ENCODE measurements at regions not wholly inside any gene's neighbourhood (a gene's known extent, or its start where the extent isn't known, plus 50 kb on each side); places are given as distances from the start of the nearest gene placed in this dataset.

DNA sequence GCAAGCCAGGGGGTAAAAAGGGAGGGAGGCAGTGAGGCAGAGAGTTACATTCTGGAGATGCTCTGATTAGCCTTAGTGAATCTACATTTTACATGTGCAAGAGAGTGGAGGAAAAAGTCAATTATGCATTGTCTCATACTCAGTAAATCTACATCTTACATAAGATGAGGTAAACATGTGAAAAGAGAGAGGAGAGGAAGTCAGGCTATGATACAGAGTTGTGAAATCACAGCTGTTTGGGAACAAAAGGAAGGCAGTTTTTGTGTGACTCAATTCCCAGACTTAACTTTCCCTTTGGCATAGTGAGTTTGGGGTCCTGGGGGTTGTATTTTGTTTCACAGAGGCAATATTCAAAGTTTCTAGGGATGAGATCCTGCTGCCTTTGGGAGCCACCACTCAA, 67.8 kb downstream of the GP2 start:
- no peaks in the 10 kb centered on the region for H3K36me3 ChIP-seq (replicated peaks; ENCODE audit: low read depth, low read length)
- H3K4me1 ChIP-seq (ENCODE audit: low read length): no peaks in the 10 kb centered on the region
- H2AFZ ChIP-seq (ENCODE audit: low read depth, low read length): no peak overlapping the region
- peaks cover 7% of the 10 kb centered on the region; the same call in 1 of the 2 replicates for H3K9me3 ChIP-seq (ENCODE audit: insufficient read depth, low read length)
- no peak overlapping the region for H3K9ac ChIP-seq (ENCODE audit: low read length)
- H3K27me3 ChIP-seq (ENCODE audit: low read depth, low read length): peaks cover 10% of the 10 kb centered on the region; the same call in 1 of the 2 replicates
- no peaks in the 10 kb centered on the region for H4K20me1 ChIP-seq (ENCODE audit: insufficient read depth, low read length)
- H3K79me2 ChIP-seq (ENCODE audit: low read length): no peaks in the 10 kb centered on the region
- H3K4me2 ChIP-seq (ENCODE audit: low read length): no peak overlapping the region
- TF ChIP-seq EZH2phosphoT487 (IDR thresholded peaks at IDR 0.05; ENCODE audit: low read depth): no peak
- TF ChIP-seq, protein P1, sequence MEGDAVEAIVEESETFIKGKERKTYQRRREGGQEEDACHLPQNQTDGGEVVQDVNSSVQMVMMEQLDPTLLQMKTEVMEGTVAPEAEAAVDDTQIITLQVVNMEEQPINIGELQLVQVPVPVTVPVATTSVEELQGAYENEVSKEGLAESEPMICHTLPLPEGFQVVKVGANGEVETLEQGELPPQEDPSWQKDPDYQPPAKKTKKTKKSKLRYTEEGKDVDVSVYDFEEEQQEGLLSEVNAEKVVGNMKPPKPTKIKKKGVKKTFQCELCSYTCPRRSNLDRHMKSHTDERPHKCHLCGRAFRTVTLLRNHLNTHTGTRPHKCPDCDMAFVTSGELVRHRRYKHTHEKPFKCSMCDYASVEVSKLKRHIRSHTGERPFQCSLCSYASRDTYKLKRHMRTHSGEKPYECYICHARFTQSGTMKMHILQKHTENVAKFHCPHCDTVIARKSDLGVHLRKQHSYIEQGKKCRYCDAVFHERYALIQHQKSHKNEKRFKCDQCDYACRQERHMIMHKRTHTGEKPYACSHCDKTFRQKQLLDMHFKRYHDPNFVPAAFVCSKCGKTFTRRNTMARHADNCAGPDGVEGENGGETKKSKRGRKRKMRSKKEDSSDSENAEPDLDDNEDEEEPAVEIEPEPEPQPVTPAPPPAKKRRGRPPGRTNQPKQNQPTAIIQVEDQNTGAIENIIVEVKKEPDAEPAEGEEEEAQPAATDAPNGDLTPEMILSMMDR (IDR thresholded peaks at IDR 0.05; ENCODE audit: low read depth, low read length): no peak
- no peak overlapping the region for H3K27ac ChIP-seq (ENCODE audit: low read length)
- H3K4me3 ChIP-seq (ENCODE audit: low read length): no peak overlapping the region

- H3K27me3 ChIP-seq (ENCODE audit: low read depth, low read length): peaks cover 21% of the 10 kb centered on the region
- H2AFZ ChIP-seq (ENCODE audit: low read depth, low read length): no peak overlapping the region
- H3K4me2 ChIP-seq (ENCODE audit: low read length): no peak overlapping the region
- no peaks in the 10 kb centered on the region for H3K36me3 ChIP-seq (replicated peaks; ENCODE audit: low read depth, low read length)
- H3K4me1 ChIP-seq (ENCODE audit: low read length): no peaks in the 10 kb centered on the region
- TF ChIP-seq, protein P1 (IDR thresholded peaks at IDR 0.05; ENCODE audit: low read depth, low read length): no peak
- no peak for TF ChIP-seq EZH2phosphoT487 (IDR thresholded peaks at IDR 0.05; ENCODE audit: low read depth)
- H3K9me3 ChIP-seq (ENCODE audit: insufficient read depth, low read length): peaks cover 7% of the 10 kb centered on the region; the same call in 1 of the 2 replicates
- H3K79me2 ChIP-seq (ENCODE audit: low read length): no peaks in the 10 kb centered on the region
- no peak overlapping the region for H3K9ac ChIP-seq (ENCODE audit: low read length)
- no peak overlapping the region for H3K27ac ChIP-seq (ENCODE audit: low read length)
- H3K4me3 ChIP-seq (ENCODE audit: low read length): no peak overlapping the region
- H4K20me1 ChIP-seq (ENCODE audit: insufficient read depth, low read length): no peaks in the 10 kb centered on the region
Measured at GRCh38 chr16:20257234-20257633, 70.1 kb downstream of the GP2 start.

DNA sequence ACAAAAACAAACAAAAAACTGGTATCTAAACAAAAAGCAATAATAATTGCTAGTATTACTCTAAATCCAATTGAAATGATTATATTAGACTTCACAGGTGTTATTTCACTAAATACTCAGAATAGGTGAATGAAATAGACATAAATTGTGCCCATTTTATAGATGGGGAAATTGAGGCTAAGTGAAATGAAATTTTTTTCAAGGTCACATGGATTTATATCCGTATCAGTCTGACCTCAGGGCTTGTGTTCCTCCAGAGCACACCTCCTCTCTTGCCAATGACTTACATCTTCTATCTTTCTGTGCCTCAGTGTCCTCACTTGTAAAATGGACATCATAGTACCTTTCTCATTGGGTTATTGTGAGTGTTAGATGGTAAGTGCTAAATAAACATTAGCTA, 72.3 kb downstream of the GP2 start:
- Histone ChIP-seq H4K20me1 (ENCODE audit: insufficient read depth, low read length) (no peaks in the 10 kb centered on the region), H3K9me3 (ENCODE audit: insufficient read depth, low read length) (peaks cover 7% of the 10 kb centered on the region; the same call in 1 of the 2 replicates), H3K27ac (ENCODE audit: low read length) (no peak overlapping the region), H3K27me3 (ENCODE audit: low read depth, low read length) (peaks cover 34% of the 10 kb centered on the region), H2AFZ (ENCODE audit: low read depth, low read length) (no peak overlapping the region), H3K79me2 (ENCODE audit: low read length) (no peaks in the 10 kb centered on the region), H3K36me3 (replicated peaks; ENCODE audit: low read depth, low read length) (no peaks in the 10 kb centered on the region), H3K9ac (ENCODE audit: low read length) (no peak overlapping the region), H3K4me2 (ENCODE audit: low read length) (no peak overlapping the region), H3K4me1 (ENCODE audit: low read length) (no peaks in the 10 kb centered on the region), H3K4me3 (ENCODE audit: low read length) (no peak overlapping the region)
- no peak for TF ChIP-seq EZH2phosphoT487 (IDR thresholded peaks at IDR 0.05; ENCODE audit: low read depth)
- TF ChIP-seq, protein P1 (IDR thresholded peaks at IDR 0.05; ENCODE audit: low read depth, low read length): no peak

DNA sequence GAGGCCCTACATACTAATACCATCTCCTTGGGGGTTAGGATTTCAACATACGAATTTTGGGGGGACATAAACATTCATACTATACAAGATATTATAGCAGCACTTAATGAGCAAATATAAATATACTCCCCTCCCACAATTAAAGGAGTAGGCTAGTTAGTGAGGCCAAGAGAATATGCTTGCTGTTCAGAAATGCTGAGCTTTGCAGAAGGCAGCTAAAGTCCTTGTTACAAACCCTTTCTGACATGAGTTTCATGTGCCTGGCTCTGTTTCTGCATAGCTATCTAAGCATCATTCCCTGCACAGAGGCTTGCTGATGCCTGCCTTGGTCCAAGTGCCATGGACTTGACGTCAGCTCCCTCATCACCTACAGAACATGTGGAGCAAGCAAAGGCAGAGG, 73.5 kb downstream of the GP2 start:
- peaks cover 40% of the 10 kb centered on the region for H3K27me3 ChIP-seq (ENCODE audit: low read depth, low read length)
- TF ChIP-seq EZH2phosphoT487 (IDR thresholded peaks at IDR 0.05; ENCODE audit: low read depth): no peak
- TF ChIP-seq, protein P1 (IDR thresholded peaks at IDR 0.05; ENCODE audit: low read depth, low read length): no peak

More for the DNA sequence above, 73.5 kb downstream of the GP2 start:
- H2AFZ ChIP-seq (ENCODE audit: low read depth, low read length): no peak overlapping the region
- no peaks in the 10 kb centered on the region for H3K36me3 ChIP-seq (replicated peaks; ENCODE audit: low read depth, low read length)
- H3K4me2 ChIP-seq (ENCODE audit: low read length): no peak overlapping the region
- H3K9me3 ChIP-seq (ENCODE audit: insufficient read depth, low read length): peaks cover 4% of the 10 kb centered on the region; the same call in 1 of the 2 replicates
- H3K27ac ChIP-seq (ENCODE audit: low read length): no peak overlapping the region
- no peaks in the 10 kb centered on the region for H3K4me1 ChIP-seq (ENCODE audit: low read length)
- H4K20me1 ChIP-seq (ENCODE audit: insufficient read depth, low read length): no peaks in the 10 kb centered on the region
- H3K9ac ChIP-seq (ENCODE audit: low read length): no peak overlapping the region
- no peak overlapping the region for H3K4me3 ChIP-seq (ENCODE audit: low read length)
- no peaks in the 10 kb centered on the region for H3K79me2 ChIP-seq (ENCODE audit: low read length)

All from OCI-LY3 (cell line).